HG03060 (cell line): ENCODE measurements at regions not wholly inside any gene's neighbourhood (a gene's known extent, or its start where the extent isn't known, plus 50 kb on each side); places are given as distances from the start of the nearest gene placed in this dataset.

ENCODE experiments used
- ATAC-seq: cut with Tn5 transposase; IDR thresholded peaks from one replicate; pipeline ENCODE4 v1.9.1; 2021; ENCODE audit warnings: low read depth, moderate number of reproducible peaks; ENCODE audit not compliant: unreplicated experiment

- ATAC-seq: no peak
Observed at GRCh38 chr4:11908712-11909111, 480.0 kb upstream of the HS3ST1 start.

DNA sequence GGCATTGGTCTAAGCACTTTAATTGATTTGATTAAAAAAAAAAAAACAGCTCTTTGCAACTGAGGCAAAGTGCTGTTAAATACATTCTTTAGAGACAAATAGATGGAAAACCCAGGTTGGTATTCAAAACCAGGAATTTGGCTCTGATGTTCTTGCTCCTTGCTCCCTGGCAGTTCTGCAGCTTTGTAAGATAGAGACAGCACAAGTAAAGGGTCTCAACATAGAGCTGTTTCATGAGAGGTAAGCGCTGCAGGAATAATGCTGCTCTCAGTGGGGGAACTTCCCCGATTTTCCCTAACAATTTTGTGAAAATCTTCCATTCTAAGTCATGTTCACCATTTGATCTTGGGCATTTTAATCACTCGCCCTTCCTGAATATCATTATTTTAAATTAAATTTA, 479.5 kb upstream of the HS3ST1 start:
- ATAC-seq: no peak

GRCh38 chr4:11904846-11905739, 476.4 kb upstream of the HS3ST1 start:
- no peak for ATAC-seq

GRCh38 chr4:11904117-11904535, 475.4 kb upstream of the HS3ST1 start:
- ATAC-seq: no peak

DNA sequence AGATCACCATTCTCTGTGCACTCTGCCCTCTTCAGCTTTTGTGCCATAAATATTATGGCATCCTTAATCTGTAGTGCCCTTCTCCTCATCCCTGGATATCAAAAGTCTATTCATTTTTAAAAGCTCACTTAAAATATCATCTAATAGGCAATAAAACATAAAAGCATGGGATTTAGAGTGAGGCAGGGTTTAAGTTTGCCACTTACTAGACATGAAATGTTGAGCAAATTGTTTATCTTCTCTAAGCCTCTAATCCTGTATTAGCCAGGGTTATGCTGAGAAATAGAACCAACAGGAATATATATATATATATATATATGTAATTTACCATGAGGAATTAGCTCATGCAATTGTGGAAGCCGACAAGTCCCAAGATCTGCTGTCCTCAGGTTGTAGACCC, 472.4 kb upstream of the HS3ST1 start:
- ATAC-seq: no peak

DNA sequence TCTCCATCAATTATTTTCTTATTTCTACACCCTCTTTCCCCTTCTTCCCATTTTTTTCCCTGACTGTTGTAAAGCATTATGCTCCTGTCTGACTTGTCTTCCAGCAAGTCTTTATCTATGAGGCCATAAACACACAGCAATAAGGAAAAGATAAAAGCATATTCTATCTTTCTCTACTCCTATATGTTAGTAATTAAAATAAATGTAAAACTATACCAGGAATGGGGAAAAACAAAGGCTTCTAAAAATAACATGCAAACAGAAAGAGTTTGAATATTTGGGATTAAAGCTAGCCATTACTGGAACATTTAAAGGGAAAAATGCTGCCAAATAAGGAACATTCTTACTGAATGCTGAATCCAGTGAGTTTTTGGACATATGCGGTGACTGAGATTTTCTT, 471.7 kb upstream of the HS3ST1 start:
- no peak for ATAC-seq

DNA sequence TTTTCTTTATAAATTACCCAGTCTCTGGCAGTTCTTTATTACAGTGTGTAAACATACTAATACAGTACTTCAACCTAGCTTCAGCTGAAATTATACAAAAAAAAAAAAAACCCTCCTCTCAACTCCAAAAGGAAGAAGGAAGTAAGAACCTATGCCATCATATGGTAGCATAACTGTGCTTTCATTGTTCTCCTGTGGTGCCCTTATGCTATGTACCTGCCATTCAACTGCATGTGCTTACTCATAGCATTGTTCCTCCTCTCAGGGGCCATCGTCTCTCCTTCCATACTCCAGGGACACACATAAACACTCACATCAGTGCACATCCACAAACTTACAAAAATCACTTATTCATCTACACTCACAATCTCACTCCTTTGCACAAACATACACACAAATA, 470.1 kb upstream of the HS3ST1 start:
- no peak for ATAC-seq

- ATAC-seq: no peak
Observed at GRCh38 chr4:11895766-11896165, 467.1 kb upstream of the HS3ST1 start.

DNA sequence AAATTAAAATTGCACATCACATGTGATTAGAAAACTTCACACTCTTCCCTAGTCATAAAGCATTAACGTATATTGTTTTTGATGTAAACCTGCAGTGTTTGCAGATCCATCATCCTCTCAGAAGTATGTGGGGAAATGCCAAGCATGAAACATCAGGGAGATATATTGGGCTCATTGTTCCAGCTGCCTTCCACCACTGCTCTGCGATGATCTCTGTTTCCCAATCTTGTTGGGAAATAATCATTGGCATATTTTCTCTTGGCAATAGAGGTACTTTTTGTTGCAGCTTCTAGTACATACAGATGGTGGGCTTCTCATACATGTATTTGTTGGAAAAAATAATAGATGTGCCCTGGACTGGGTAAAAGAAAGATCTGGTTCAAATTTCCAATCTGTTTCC, 466.3 kb upstream of the HS3ST1 start:
- ATAC-seq: no peak

GRCh38 chr4:11894221-11894620, 465.5 kb upstream of the HS3ST1 start:
- ATAC-seq: no peak

- no peak for ATAC-seq
Observed at GRCh38 chr4:11889099-11889498, 460.4 kb upstream of the HS3ST1 start.

GRCh38 chr4:11881947-11882346, 453.3 kb upstream of the HS3ST1 start:
- ATAC-seq: no peak

- no peak for ATAC-seq
Observed at GRCh38 chr4:11881364-11881763, 452.7 kb upstream of the HS3ST1 start.

GRCh38 chr4:11878241-11878640, 449.5 kb upstream of the HS3ST1 start:
- no peak for ATAC-seq

GRCh38 chr4:11876104-11876503, 447.4 kb upstream of the HS3ST1 start:
- ATAC-seq: no peak

DNA sequence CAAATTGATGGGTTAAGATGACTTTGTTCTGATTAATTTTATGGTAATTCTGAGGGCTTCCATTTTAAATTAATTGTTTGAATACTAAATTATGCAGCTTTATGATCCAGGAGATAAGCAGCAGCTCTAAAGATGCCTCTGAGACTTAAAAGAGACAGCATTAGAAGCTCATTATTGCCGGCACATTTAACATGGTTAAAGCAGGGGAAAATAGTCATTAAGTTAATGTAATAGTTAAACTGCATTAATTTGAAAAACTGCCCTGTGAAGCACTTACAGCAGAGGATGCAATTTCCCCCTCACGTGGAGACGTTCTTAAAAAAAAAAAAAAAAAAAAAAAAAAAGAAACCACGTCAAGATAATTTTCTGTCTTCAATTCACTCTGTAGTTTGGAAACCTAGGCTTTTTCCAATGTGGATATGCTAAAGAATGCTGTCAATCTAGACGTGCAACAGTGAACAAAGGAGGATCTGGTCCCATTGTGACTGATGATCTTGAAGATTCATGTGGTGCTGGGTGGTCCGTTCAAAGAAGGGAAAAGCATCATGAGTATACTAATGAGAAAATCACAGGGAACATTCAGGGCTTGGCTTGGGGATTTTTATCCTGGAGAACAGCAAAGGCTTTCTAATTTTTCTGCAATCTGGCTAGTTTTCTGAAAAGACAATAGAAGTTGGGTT, 440.6 kb upstream of the HS3ST1 start:
- ATAC-seq: no peak

DNA sequence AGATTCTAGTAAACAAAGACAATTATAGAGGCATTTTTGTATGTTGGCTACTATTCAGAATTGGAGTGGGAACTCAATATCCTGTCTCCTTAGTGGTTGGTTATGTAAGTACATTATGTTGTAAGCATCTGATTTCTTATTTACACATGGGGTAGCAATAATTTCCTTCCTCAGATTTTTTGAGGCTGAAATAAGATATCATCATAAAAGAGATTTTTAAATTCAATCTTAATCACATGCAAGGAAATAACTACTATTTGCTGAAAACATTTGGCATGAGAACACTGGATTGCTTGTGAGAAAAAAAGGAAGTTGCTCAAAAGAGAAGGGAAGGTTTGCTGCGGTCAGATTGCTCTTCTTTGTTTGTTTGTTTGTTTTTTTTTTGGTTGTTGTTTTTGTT, 437.7 kb upstream of the HS3ST1 start:
- no peak for ATAC-seq

- no peak for ATAC-seq
Observed at GRCh38 chr4:11860996-11861395, 432.3 kb upstream of the HS3ST1 start.

GRCh38 chr4:11857881-11858280, 429.2 kb upstream of the HS3ST1 start:
- ATAC-seq: no peak

DNA sequence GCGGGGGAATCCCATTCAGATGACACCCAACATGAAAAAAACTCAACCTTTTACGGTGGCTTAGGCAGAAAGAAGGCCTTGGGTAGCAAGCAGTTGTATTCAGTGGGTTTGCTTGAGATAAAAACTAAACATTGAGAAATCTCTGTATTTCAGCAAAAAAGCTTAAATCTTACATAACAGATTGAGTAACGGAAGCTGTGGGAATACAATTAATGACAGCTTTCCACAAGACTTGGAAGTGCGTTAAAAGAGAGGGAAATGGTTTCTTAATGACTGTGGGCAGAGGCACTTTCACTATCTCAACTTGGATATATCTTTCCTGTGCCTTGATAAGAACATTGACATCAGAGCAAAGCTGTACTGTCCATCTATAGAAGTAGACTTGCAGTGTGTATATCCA, 418.5 kb upstream of the HS3ST1 start:
- no peak for ATAC-seq

GRCh38 chr4:11843927-11844326, 415.2 kb upstream of the HS3ST1 start:
- no peak for ATAC-seq

DNA sequence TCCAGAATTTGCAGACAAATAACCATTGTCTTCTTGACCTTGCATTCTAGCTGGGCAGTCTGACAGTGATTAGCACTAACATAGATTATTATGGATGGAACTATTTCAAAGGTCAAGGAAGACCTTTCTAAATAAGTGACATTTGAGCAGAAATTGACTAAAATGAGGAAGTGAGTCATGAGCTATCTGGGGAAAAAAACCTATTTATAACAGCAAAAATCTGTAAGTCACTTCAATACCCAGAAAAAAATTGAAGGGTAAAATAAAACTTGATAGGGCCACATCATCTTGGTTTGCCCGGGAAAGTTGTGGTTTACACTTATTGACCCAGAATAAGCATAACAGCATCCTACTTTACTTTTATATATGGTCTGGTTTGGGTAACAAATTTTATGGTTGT, 414.6 kb upstream of the HS3ST1 start:
- ATAC-seq: no peak
